Osteocyte (in vitro differentiated cells): ENCODE measurements at regions not wholly inside any gene's neighbourhood (a gene's known extent, or its start where the extent isn't known, plus 50 kb on each side); places are given as distances from the start of the nearest gene placed in this dataset.

ENCODE experiments used
- DNase-seq: peaks from one replicate; pipeline ENCODE4 v3.0.0; 2021; ENCODE audit warnings: mixed read lengths; ENCODE audit not compliant: unreplicated experiment; ENCODE audit errors: extremely low spot score
- H3K27ac Mint-ChIP-seq: one replicate; pipeline ENCODE4 v1.8.0; 2021; ENCODE audit warnings: mild to moderate bottlenecking, mixed read lengths; ENCODE audit not compliant: unreplicated experiment
- H3K27me3 Mint-ChIP-seq: one replicate; pipeline ENCODE4 v1.8.0; 2021; ENCODE audit warnings: mixed read lengths; ENCODE audit not compliant: unreplicated experiment
- H3K36me3 Mint-ChIP-seq: one replicate; pipeline ENCODE4 v1.8.0; 2021; ENCODE audit warnings: mixed read lengths; ENCODE audit not compliant: unreplicated experiment
- H3K4me1 Mint-ChIP-seq: one replicate; pipeline ENCODE4 v1.8.0; 2021; ENCODE audit warnings: mixed read lengths; ENCODE audit not compliant: unreplicated experiment
- H3K4me3 Mint-ChIP-seq: one replicate; pipeline ENCODE4 v1.8.0; 2021; ENCODE audit warnings: mild to moderate bottlenecking, moderate library complexity, mixed read lengths; ENCODE audit not compliant: unreplicated experiment
- H3K9me3 Mint-ChIP-seq: one replicate; pipeline ENCODE4 v1.8.0; 2021; ENCODE audit warnings: mixed read lengths; ENCODE audit not compliant: unreplicated experiment
- CTCF ChIP-seq: fragments of 200-600 bp; sonication (generic); IDR thresholded peaks from 2 replicates; pipeline ENCODE4 v1.5.0; 2021; ENCODE audit warnings: antibody characterized with exemption, mild to moderate bottlenecking, moderate library complexity

- TF ChIP-seq CTCF = no peak
- Mint-ChIP-seq H3K27me3 (no peaks in the 10 kb centered on the region), H3K4me1 (no peaks in the 10 kb centered on the region), H3K27ac (no peak overlapping the region), H3K4me3 (no peak overlapping the region), H3K36me3 (no peaks in the 10 kb centered on the region), H3K9me3 (no peaks in the 10 kb centered on the region)
- DNase-seq = no peak
Observed at GRCh38 chr3:168266335-168266734, 170.6 kb upstream of the GOLIM4 start.

GRCh38 chr3:168262887-168263286 is 167.2 kb upstream of the GOLIM4 start:
- no peak for TF ChIP-seq CTCF
- no peak for DNase-seq
- Mint-ChIP-seq H3K4me1 (no peaks in the 10 kb centered on the region), H3K27me3 (no peaks in the 10 kb centered on the region), H3K27ac (no peak overlapping the region), H3K36me3 (no peaks in the 10 kb centered on the region), H3K9me3 (no peaks in the 10 kb centered on the region), H3K4me3 (no peak overlapping the region)

GRCh38 chr3:168260859-168261258 is 165.1 kb upstream of the GOLIM4 start:
- Mint-ChIP-seq H3K27me3 (no peaks in the 10 kb centered on the region), H3K36me3 (no peaks in the 10 kb centered on the region), H3K4me3 (no peak overlapping the region), H3K27ac (no peak overlapping the region), H3K9me3 (no peaks in the 10 kb centered on the region), H3K4me1 (no peaks in the 10 kb centered on the region)
- no peak for TF ChIP-seq CTCF
- DNase-seq = no peak

- H3K27ac Mint-ChIP-seq = no peak overlapping the region
- H3K9me3 Mint-ChIP-seq = no peaks in the 10 kb centered on the region
- no peaks in the 10 kb centered on the region for H3K36me3 Mint-ChIP-seq
- peaks cover 17% of the 10 kb centered on the region for H3K4me1 Mint-ChIP-seq
- no peak for TF ChIP-seq CTCF
- H3K27me3 Mint-ChIP-seq = no peaks in the 10 kb centered on the region
- peak overlapping the region; percentile 93 for H3K4me3 Mint-ChIP-seq
- no peak for DNase-seq
Observed at GRCh38 chr3:168251371-168251770, 155.6 kb upstream of the GOLIM4 start.

GRCh38 chr3:168250415-168250861 is 154.7 kb upstream of the GOLIM4 start:
- TF ChIP-seq CTCF = no peak
- Mint-ChIP-seq H3K4me3 (peak overlapping the region; percentile 93), H3K27me3 (peaks cover 8% of the 10 kb centered on the region), H3K36me3 (no peaks in the 10 kb centered on the region), H3K9me3 (no peaks in the 10 kb centered on the region), H3K27ac (peak overlapping the region; percentile 31), H3K4me1 (peaks cover 17% of the 10 kb centered on the region)
- no peak for DNase-seq
